ENCODE measurements at regions not wholly inside any gene's neighbourhood (a gene's known extent, or its start where the extent isn't known, plus 50 kb on each side); places are given as distances from the start of the nearest gene placed in this dataset.
A peak's percentile ranks its signal among the peaks of the same experiment; 100 is the strongest.

DNA sequence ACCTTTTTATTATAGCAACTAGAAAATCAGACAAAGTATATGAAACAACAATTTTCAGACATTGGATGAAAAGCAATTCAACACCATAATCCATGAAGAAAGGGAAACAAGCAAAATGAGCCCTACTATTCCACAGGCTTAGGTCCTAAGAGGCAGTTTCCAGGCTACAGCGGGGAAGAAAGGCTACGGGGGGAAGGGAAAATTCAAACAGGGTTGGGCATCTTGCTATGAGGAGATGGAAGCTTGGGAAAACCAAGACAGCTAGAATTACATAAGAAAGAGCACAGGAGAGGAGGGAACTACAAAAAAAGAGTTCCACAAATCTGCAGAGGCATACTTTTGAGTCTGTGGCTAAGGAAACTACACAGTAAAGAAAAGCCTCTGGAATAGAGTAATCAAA lies 356.0 kb upstream of the CLEC14A start:
- H2AFZ ChIP-seq (ENCODE audit: low read length), result no peak overlapping the region
- no peaks in the 10 kb centered on the region; a peak in 2 of 7 replicates for H3K4me1 ChIP-seq (replicated peaks in 1 of 4; ENCODE audit: control insufficient read depth in 3 of 4, insufficient read depth in 4 of 4, low read length in 3 of 4)
- H2AK5ac ChIP-seq (ENCODE audit: low read depth, low read length), result no peak overlapping the region
- TF ChIP-seq CBX5 (IDR thresholded peaks at IDR 0.05; ENCODE audit: low read depth, low read length) (no peak), KDM4A (IDR thresholded peaks at IDR 0.05; ENCODE audit: low read depth, low read length, severe bottlenecking) (no peak), PHF8 (conservative IDR thresholded peaks at IDR 0.05; ENCODE audit: low read depth, low read length) (no peak), SP1 (IDR thresholded peaks at IDR 0.05; ENCODE audit: low read depth, low read length) (0 out of 2 replicates have a peak, but pooled peaks have one; percentile 27), ASH2L (IDR thresholded peaks at IDR 0.05; ENCODE audit: low read length) (peak; percentile 39)
- TF ChIP-seq, protein P1, sequence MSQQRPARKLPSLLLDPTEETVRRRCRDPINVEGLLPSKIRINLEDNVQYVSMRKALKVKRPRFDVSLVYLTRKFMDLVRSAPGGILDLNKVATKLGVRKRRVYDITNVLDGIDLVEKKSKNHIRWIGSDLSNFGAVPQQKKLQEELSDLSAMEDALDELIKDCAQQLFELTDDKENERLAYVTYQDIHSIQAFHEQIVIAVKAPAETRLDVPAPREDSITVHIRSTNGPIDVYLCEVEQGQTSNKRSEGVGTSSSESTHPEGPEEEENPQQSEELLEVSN (IDR thresholded peaks at IDR 0.05), result no peak
- POLR2A ChIA-PET (ENCODE audit: partially characterized antibody), result no interaction called here
- no peak overlapping the region for H3K4ac ChIP-seq (replicated peaks; ENCODE audit: insufficient read length, low read depth, low read length)
- H3K79me2 ChIP-seq (ENCODE audit: control insufficient read depth in 1 of 2, insufficient read depth in 2 of 2, low read length in 2 of 2), result no peaks in the 10 kb centered on the region
- no peaks in the 10 kb centered on the region for H3K79me1 ChIP-seq (ENCODE audit: low read depth, low read length)
- H4K8ac ChIP-seq (ENCODE audit: extremely low read depth, insufficient read depth, low read length), result no peak overlapping the region
- H3K9me3 ChIP-seq (ENCODE audit: insufficient read depth in 2 of 2, low read depth in 1 of 2, low read length in 1 of 2), result no peaks in the 10 kb centered on the region
- FAIRE-seq (peak; percentile 84), DNase-seq (ENCODE audit: low read depth in 1 of 2, low spot score in 2 of 2) (no peak)
- no peak overlapping the region for H4K91ac ChIP-seq (replicated peaks; ENCODE audit: insufficient read length, low read length)
- H3K27ac ChIP-seq (ENCODE audit: low read depth, low read length), result no peak overlapping the region
- H3K9ac ChIP-seq (replicated peaks in 1 of 4; ENCODE audit: extremely low read depth in 1 of 4, low read depth in 3 of 4, low read length in 3 of 4), result no peak overlapping the region
- H2BK15ac ChIP-seq (ENCODE audit: low read length), result no peak overlapping the region
- CTCF ChIA-PET (ENCODE audit: partially characterized antibody), result interaction anchor here (1.0 kb wide), 1 partner anchor 69 kb away, joined by 3 read pairs; no protein-coding TSS in a partner anchor
- H3K4me3 ChIP-seq (ENCODE audit: extremely low read depth in 1 of 4, insufficient read depth in 2 of 4, low read depth in 3 of 4, low read length in 4 of 4), result no peak overlapping the region; a peak in 1 of 8 replicates
- no peaks in the 10 kb centered on the region for H4K20me1 ChIP-seq (replicated peaks in 1 of 2; ENCODE audit: control insufficient read depth in 1 of 2, insufficient read depth in 2 of 2, low read length in 2 of 2)
- no peak overlapping the region for H2BK12ac ChIP-seq (ENCODE audit: low read depth, low read length)
- no peaks in the 10 kb centered on the region for H3K23me2 ChIP-seq (ENCODE audit: low read depth, low read length)
- no peak overlapping the region for H3K14ac ChIP-seq (ENCODE audit: insufficient read length)
- H2BK120ac ChIP-seq (replicated peaks; ENCODE audit: low read depth, low read length), result no peak overlapping the region
- 25% methylated on average over 2 of the region's 2 CpGs; no CpG with 5 or more reads in 1 of the 2 experiments for WGBS, 2 experiments (ENCODE audit: extremely low coverage in 1 of 2, insufficient coverage in 1 of 2, insufficient read length in 1 of 2, insufficient replicate concordance in 2 of 2, low coverage in 1 of 2, low lambda C conversion rate in 2 of 2, missing lambda C conversion rate in 1 of 2)
- no peak overlapping the region for H3K56ac ChIP-seq (replicated peaks; ENCODE audit: insufficient read length, low read depth, low read length)
- no peak overlapping the region for H4K5ac ChIP-seq (ENCODE audit: insufficient read length, low read depth, low read length)
- no peak overlapping the region for H2BK5ac ChIP-seq (ENCODE audit: low read depth, low read length)
- no peaks in the 10 kb centered on the region for H3K27me3 ChIP-seq (replicated peaks in 1 of 4; ENCODE audit: control insufficient read depth in 3 of 4, extremely low read depth in 1 of 4, insufficient read depth in 3 of 4, low read length in 3 of 4)
- H3K4me2 ChIP-seq (ENCODE audit: insufficient read depth in 1 of 2, low read depth in 2 of 2, low read length in 2 of 2), result peak overlapping the region in 1 of 2 experiments; percentile 29; a peak in 1 of 4 replicates
- no peaks in the 10 kb centered on the region for H3K36me3 ChIP-seq (ENCODE audit: control insufficient read depth in 2 of 4, insufficient read depth in 4 of 4, low read length in 3 of 4)
- no peak overlapping the region for H3K23ac ChIP-seq (ENCODE audit: insufficient read length)
- no peak overlapping the region for H2BK20ac ChIP-seq (ENCODE audit: low read length)
- no peak overlapping the region for H3K18ac ChIP-seq (ENCODE audit: extremely low read depth, low read length)

All from H1 (cell line).